HEK293T (cell line): ENCODE measurements at regions not wholly inside any gene's neighbourhood (a gene's known extent, or its start where the extent isn't known, plus 50 kb on each side); places are given as distances from the start of the nearest gene placed in this dataset.

ENCODE experiments used
- BHLHE40 ChIP-seq: fragments of 450-650 bp; IDR thresholded peaks from 2 replicates; pipeline ENCODE4 v1.6.1; 2016; ENCODE audit warnings: mild to moderate bottlenecking, moderate library complexity, borderline replicate concordance
- CTBP1 ChIP-seq: fragments of 450-650 bp; IDR thresholded peaks from 2 replicates; pipeline ENCODE4 v1.6.1; 2016; ENCODE audit warnings: borderline replicate concordance
- HDGF ChIP-seq: fragments of 450-650 bp; IDR thresholded peaks from 2 replicates; pipeline ENCODE4 v1.6.1; 2017; ENCODE audit warnings: antibody characterized with exemption, borderline replicate concordance
- SUZ12 ChIP-seq: fragments of 450-650 bp; IDR thresholded peaks from 2 replicates; pipeline ENCODE4 v1.6.1; 2016; ENCODE audit warnings: mild to moderate bottlenecking
- TARDBP ChIP-seq: fragments of 450-650 bp; IDR thresholded peaks from 2 replicates; pipeline ENCODE4 v1.6.1; 2016

GRCh38 chr7:115600207-115600606, 430.4 kb downstream of the TFEC start:
- no peak for TF ChIP-seq TARDBP
- TF ChIP-seq BHLHE40: no peak
- TF ChIP-seq SUZ12: no peak
- TF ChIP-seq CTBP1: no peak
- no peak for TF ChIP-seq HDGF
